HG02885 (cell line): ENCODE measurements at regions not wholly inside any gene's neighbourhood (a gene's known extent, or its start where the extent isn't known, plus 50 kb on each side); places are given as distances from the start of the nearest gene placed in this dataset.
"Not testable (repeated sequence)": the region's sequence is repeated elsewhere in the genome, so short reads cannot be mapped to it uniquely, and the experiment has no call there.

Experiments
- ATAC-seq: cut with Tn5 transposase; IDR thresholded peaks from one replicate; pipeline ENCODE4 v1.9.1; 2021; ENCODE audit warnings: mild to moderate bottlenecking; ENCODE audit not compliant: unreplicated experiment, poor library complexity

- ATAC-seq = no peak
These were observed 85.5 kb downstream of the PRR15 start for GRCh38 chr7:29649028-29649716.

- no peak for ATAC-seq
These were observed 86.2 kb downstream of the PRR15 start for GRCh38 chr7:29649876-29650275.

- no peak for ATAC-seq
These were observed 87.8 kb downstream of the PRR15 start for GRCh38 chr7:29651477-29651876.

DNA sequence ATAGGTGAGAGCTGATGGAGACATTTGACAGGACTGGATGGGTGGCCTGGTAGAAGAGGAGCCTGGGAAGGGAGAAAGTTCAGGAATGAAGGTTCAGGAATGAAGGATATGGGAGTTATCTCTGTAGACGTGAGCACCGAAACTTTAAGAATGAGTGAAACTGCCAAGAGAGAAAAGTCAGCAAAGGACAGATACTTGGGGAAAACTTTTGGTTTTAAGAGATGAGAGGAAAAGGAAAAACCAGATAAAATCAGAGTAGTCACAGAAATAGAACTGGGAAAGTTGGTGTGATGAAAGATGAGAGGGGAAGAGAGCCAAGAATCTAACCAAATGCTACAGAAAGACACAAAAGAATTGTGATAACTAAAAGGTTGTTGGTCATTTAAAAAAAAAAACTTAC, 88.9 kb downstream of the PRR15 start:
- no peak for ATAC-seq

DNA sequence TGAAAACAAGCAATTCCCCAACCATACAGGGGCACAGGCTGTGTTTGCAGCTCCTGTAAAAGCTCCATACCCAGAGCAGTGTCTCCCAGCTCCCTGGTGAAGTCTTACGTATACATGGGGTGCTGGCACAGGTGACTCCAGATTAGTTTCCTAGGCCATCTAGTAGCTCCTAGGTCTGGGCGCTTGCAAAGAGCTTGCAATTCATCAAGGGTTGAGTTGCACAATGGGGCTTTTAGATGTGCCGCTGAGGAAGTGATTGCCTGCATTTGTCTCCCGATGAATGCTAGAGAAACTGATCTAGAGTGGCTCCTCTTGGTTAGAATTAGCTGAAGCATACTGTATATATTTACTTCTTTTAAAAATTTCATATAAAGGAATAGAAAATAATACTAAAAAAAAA, 90.7 kb downstream of the PRR15 start:
- not testable (repeated sequence) for ATAC-seq

DNA sequence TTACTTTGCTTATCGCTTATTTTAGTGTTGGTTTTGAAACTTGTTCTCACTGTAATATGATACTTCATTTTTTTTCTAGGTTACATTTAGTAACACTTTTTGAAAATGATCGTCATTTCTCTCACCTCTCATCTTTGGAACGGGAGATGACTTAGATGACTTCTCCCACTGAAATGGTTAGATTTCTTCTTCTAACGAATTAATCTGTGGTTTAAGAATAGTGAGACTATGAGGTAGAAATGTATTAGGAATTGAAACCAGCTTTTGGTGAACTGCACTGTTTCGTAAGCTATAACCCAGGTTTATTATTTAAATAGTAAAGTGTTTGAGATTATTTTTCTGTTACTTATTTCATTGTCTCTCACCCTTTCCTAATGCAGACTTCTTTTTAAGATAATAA, 93.7 kb downstream of the PRR15 start:
- no peak for ATAC-seq

- no peak for ATAC-seq
These were observed 94.2 kb downstream of the PRR15 start for GRCh38 chr7:29657856-29658255.

GRCh38 chr7:29659213-29659612, 95.6 kb downstream of the PRR15 start:
- not testable (repeated sequence) for ATAC-seq

DNA sequence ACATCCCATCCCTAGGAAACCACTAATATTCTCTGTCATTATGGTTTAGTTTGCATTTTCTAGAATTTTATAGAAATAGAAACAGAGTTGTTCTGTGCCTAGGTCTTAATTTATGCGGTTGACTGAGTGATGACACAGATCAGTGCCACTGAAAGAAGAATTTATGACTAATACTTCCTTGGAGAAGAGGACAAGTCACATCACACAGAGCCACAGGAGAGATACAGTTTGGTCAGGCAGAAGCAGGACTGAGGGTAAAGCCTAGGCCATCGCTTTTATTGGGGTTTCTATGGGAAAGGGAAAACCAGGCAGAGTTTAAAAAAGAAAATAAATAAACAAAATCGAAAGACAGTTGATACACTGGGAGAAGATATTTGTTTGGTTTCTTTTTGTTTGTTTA, 99.3 kb downstream of the PRR15 start:
- not testable (repeated sequence) for ATAC-seq

GRCh38 chr7:29664999-29665398, 101.4 kb downstream of the PRR15 start:
- ATAC-seq = not testable (repeated sequence)

DNA sequence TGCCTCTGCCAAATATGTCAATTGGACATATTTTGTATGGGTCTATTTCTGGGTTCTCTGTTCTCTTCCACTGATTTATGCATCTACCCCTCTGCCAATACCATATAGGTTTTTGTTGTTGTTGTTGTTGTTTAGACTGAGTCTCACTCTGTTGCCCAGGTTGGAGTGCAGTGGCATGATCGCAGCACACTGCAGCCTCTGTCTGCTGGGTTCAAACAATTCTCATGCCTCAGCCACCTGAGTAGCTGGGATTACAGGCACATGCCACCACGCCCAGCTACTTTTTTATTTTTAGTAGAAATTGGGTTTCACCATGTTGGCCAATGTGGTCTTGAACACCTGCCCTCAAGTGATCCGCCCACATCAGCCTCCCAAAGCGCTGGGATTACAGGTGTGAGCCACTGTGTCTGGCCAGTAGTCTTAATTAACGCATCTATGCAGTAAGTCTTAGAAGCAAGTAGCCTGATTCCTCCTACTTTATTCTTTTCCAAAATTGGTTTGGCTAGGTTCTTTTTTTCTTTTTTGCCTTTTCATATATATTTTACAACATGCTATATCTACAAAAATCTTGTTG, 103.5 kb downstream of the PRR15 start:
- not testable (repeated sequence) for ATAC-seq

DNA sequence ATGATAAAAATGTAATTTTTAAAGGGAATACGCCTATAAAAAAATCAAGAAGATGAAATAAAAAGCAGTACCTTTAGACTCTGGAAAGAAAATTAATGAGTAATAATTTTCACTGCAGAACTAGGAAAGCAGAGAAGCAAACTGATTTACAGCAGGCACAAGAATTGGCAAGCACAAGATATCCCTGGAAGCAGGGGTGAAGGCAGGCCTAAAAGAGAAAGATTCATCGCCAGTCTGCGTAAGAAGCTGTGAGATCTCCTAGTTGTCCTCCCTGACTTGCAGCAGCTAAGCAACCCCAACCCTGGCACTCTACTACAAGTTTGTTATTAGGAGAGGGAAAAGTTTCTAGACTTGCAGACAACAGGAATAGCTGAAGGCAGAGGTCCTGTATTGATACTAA, 107.7 kb downstream of the PRR15 start:
- ATAC-seq = not testable (repeated sequence)

GRCh38 chr7:29673635-29674034, 110.0 kb downstream of the PRR15 start:
- not testable (repeated sequence) for ATAC-seq

DNA sequence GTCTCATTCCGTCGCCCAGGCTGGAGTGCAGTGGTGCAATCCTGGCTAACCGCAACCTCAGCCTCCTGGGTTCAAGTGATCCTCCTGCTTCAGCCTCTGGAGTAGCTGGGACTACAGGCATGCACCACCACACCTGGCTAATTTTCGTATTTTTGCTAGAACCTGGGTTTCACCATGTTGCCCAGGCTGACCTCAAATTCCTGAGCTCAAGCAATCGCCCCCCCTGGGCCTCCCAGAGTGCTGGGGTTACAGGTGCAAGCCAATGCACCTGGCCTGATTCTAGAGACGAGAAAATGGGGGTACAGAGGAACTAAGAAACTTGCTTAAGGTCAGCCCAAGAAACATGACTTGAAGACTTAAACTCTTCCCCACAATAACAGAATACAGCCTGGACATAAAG, 111.0 kb downstream of the PRR15 start:
- not testable (repeated sequence) for ATAC-seq

DNA sequence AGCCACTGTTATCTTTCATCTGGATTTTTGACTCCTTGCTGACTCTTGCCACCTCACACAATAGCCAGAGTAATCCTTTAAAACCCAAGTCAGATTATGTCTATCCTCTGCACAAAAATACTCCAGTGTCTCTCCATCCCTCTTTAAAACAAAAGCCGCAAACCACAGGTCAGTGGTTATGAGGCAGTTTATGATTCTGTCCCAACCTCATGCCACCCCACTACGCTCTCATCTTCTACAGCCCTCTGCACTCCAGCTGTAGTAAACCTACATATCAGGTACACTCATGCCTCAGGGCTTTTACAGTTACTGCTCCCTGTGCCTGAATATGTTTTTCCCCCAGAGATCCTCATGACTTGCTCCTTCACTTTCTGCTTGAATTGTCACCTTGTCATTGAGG, 113.6 kb downstream of the PRR15 start:
- ATAC-seq = not testable (repeated sequence)

GRCh38 chr7:29679963-29680362, 116.3 kb downstream of the PRR15 start:
- ATAC-seq = not testable (repeated sequence)

DNA sequence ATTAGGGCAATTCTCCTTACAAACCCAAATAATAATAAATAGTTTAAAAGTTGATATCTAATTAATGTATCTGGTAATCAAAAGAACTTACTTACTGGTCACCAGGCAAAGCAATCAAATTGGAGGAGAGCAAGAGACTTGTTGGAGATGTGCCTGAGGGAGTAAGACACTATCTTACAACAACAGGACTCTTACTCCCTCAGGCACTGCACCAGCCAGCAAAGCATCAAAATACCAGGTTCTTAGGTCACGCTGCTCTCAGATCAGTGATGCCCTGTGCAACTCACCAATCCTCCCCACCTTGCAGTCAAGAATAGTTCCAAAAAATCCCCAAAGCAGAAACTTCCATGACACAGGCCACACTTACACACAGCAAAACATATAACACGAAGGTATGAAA, 117.0 kb downstream of the PRR15 start:
- ATAC-seq = not testable (repeated sequence)

GRCh38 chr7:29684151-29684786, 120.6 kb downstream of the PRR15 start:
- peak; percentile 34 for ATAC-seq

GRCh38 chr7:29684787-29685650, 121.3 kb upstream of the WIPF3 start:
- peak; percentile 83 for ATAC-seq

DNA sequence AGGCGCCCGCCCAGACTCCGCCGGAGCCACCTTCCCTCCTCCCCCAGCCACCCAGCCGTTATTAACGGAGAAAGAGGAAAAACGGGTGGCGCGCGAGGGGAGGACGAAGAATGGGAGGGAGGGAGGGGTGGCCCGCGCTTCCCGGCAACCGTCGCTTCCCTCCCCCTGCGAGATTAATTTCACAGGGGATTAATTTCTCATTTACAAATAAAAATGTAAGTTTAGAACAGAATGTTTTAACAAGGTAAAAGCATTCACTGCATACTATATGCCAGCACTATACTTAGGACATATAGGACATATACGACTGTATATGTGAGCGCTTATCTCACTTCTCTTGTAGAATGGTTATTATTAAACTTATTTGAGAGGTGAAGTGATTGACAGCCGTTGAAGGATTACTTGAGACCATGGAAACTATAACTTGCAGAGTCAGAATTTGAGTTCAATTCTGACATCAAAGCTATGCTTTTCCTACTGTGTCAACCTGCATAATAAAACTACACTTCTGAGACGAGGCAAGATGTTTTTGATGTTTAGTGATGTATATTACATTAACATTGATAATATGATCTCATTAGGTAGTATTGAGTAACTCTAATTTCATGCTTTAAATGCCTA, 120.5 kb upstream of the WIPF3 start:
- ATAC-seq = not testable (repeated sequence)
